ENCODE measurements at regions not wholly inside any gene's neighbourhood (a gene's known extent, or its start where the extent isn't known, plus 50 kb on each side); places are given as distances from the start of the nearest gene placed in this dataset.

- TF ChIP-seq FOXM1 (IDR thresholded peaks at IDR 0.05; ENCODE audit: borderline replicate concordance, low read depth) = no peak
- TF ChIP-seq MAX (IDR thresholded peaks at IDR 0.05) = no peak
- TF ChIP-seq REST (IDR thresholded peaks at IDR 0.05; ENCODE audit: low read depth) = no peak
- no peak for TF ChIP-seq CREB1 (IDR thresholded peaks at IDR 0.05; ENCODE audit: low read depth)
- no peak for TF ChIP-seq YY1 (IDR thresholded peaks at IDR 0.05; ENCODE audit: low read depth)
- no peak for TF ChIP-seq EP300 (IDR thresholded peaks at IDR 0.05; ENCODE audit: borderline replicate concordance)
- no peak for TF ChIP-seq TAF1 (IDR thresholded peaks at IDR 0.05; ENCODE audit: low read depth)
- TF ChIP-seq TEAD4 (IDR thresholded peaks at IDR 0.05) = no peak
Observed at GRCh38 chr11:70914496-70914895, 337.9 kb downstream of the SHANK2 start.
